WI38 (cell line): ENCODE measurements at regions not wholly inside any gene's neighbourhood (a gene's known extent, or its start where the extent isn't known, plus 50 kb on each side); places are given as distances from the start of the nearest gene placed in this dataset.

Source experiments
- H3K4me3 ChIP-seq: 2 replicates; pipeline ENCODE4 v1.5.1; 2011; ENCODE audit warnings: low read depth, mild to moderate bottlenecking, control low read depth, low read length
- CTCF ChIP-seq: IDR thresholded peaks from 2 replicates; pipeline ENCODE4 v1.5.1; 2012; ENCODE audit warnings: low read depth, mild to moderate bottlenecking, control low read depth, low read length

- no peak overlapping the region for H3K4me3 ChIP-seq
- no peak for TF ChIP-seq CTCF
Observed at GRCh38 chr9:119509291-119509905, 140.2 kb upstream of the BRINP1 start.

DNA sequence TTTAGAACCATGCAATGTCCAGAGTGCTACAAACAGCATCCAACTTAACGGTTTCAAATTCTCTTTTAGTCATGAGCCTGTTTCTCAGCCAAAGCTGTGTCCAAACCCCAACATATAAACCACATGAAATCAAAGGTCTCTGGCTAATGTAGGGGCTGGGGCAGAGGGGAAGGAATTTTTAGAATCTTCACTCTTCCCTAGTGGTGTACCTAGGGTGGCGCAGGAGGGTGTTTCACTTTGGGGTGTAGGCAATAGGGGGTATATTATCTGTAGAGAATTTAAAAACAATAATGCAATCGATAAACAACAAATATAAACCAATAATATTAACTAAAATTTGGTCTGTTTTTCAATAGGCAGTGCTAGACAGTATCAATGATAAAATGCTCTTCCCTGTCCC is 132.1 kb upstream of the BRINP1 start:
- no peak for TF ChIP-seq CTCF
- no peak overlapping the region for H3K4me3 ChIP-seq

DNA sequence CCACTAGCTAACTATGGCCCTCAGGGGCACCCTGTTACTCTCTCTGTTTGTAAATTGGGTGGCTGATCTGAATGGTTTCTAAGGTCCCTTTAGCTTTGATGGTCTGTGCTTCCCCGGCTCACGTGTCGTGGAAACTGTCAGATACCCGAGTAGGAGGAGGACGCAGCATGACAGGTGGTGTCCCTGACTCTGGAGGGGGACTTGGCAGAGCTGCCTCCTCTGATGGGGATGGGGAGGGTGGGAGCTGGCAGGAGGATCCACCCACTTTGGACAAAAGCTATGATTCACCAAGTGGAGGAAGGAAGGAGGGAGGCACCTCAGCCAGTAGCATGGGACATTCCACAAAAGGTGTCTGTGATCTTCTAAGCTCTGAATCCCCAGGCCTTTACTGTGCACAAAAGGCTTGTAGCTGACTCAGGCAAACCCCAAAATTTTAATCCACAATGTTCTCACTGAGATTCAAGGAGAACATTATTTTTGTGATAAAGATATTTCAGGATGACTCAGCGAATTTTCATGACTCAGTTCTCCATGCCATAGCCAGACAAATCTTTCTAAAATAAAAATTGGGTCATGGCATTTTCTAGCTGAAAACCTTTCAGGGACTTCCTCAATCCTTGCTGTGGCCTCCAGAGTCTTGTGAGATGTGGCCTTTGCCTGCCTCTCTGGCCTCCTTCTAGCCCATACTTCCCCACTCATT is 131.0 kb upstream of the BRINP1 start:
- no peak for TF ChIP-seq CTCF
- no peak overlapping the region for H3K4me3 ChIP-seq

DNA sequence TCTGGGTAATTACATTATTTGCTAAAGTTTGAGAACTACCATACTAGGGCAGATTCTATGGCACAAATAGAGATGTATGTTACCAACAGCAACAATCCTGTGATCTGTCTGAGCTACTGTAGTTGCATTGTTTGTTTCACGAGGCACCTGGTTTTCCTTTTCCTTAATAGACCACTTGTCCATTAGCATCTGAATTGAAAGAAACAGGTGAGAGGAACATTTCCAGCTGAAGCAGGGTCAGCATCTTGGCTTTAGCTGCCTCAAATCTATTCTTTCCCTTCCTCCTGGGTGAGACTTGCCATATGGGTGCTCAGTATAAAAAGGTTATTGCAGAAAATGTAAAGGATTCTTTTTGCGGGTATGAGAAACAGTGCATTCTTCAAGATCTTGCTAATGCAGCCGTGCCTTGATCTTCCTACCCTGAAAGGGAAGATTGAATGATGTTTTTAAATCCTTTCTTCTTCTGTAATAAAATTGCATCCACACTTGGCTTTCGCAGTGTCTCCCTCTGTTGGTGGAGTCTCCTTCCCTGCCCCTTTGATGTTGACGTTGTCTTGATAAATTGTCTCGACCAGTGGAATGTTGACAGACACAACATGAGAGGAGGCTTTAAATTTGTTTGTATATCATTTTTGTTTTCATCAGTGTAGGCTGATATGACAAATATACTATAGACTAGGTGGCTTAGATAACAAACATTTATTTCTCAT is 118.0 kb upstream of the BRINP1 start:
- no peak overlapping the region for H3K4me3 ChIP-seq
- no peak for TF ChIP-seq CTCF

DNA sequence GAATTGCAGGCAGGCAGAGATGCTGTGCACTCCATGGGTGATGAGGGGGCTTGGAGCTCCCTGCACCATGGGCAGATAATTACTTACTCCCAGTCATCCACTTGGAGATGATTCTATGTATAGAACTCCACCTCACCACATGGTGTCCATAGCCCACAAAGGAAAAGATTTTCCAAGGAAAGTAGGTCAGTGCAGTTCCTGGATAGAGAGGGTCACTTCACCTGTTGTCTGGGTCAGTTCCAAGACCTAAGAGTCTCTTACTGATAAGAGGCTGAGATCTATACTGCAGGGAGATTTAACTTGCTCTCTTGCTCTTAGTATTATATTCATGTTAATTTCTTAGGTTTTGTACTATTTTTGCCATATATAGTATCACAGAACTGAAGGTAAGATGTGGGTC is 113.9 kb upstream of the BRINP1 start:
- no peak for TF ChIP-seq CTCF
- H3K4me3 ChIP-seq, result no peak overlapping the region

- no peak for TF ChIP-seq CTCF
- H3K4me3 ChIP-seq, result no peak overlapping the region
Observed at GRCh38 chr9:119477197-119477596, 108.0 kb upstream of the BRINP1 start.

DNA sequence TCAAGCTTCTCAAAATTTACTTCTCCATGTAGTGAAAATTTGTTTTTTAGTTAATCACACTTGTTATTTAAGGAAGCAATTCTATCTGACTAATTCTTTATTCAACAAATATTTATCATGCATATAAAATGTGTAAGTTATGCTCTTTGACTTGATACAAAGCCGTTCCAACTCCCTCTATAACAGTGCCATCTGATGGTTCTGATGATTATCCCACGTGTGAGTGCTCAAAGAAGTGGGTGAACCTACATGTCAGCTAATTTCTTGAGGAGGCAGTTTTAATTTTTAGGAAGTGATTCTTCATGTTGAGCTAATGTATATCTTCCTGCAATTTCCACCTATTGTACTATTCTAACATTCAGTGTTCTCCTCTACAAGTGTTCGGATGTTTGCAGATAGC is 88.8 kb upstream of the BRINP1 start:
- H3K4me3 ChIP-seq, result no peak overlapping the region
- TF ChIP-seq CTCF, result no peak
